ENCODE measurements at regions not wholly inside any gene's neighbourhood (a gene's known extent, or its start where the extent isn't known, plus 50 kb on each side); places are given as distances from the start of the nearest gene placed in this dataset.

DNA sequence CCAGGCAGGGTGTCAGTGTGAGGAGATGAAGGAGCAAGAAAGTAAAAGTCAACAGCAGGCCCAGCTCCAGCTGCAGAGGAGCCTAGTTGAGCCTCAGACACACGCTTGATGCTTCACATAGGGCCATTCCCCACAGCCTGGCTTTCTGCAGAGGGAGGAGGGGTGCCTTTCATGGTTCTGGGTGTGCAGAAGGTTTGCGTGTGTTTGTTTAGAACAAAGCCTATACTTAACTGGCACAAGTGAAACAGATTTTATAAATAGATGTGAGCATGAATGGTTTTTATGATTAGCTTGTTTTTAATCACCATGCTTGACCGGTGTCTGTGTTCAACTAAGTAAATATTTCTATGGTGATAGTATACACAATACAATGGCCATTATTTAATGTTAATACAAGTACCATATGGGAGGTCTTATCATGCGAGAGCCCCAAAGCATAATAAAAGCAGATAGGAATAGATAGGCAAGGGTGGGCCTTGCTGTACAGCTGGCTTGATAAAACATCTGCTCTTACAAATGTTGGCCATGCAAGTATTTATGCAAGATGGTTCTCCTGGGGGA is 290.2 kb downstream of the ETS1 start:
- Histone ChIP-seq H3K36me3 (ENCODE audit: control insufficient read depth, insufficient read depth, low read length) (no peaks in the 10 kb centered on the region), H3K4me3 (ENCODE audit: low read depth, low read length) (no peak overlapping the region), H3K4me1 (ENCODE audit: control insufficient read depth, insufficient read depth, low read length) (no peaks in the 10 kb centered on the region), H3K27ac (ENCODE audit: low read depth, low read length) (no peak overlapping the region), H3K27me3 (ENCODE audit: control insufficient read depth, insufficient read depth, low read length) (peaks cover 2% of the 10 kb centered on the region), H3K9me3 (ENCODE audit: control insufficient read depth, insufficient read depth, low read length) (no peaks in the 10 kb centered on the region)
- 60% methylated on average over 1 of the region's 4 CpGs for WGBS (ENCODE audit: insufficient coverage)
- no peak for DNase-seq (ENCODE audit: low read depth in 4 of 6, low spot score in 6 of 6)

DNA sequence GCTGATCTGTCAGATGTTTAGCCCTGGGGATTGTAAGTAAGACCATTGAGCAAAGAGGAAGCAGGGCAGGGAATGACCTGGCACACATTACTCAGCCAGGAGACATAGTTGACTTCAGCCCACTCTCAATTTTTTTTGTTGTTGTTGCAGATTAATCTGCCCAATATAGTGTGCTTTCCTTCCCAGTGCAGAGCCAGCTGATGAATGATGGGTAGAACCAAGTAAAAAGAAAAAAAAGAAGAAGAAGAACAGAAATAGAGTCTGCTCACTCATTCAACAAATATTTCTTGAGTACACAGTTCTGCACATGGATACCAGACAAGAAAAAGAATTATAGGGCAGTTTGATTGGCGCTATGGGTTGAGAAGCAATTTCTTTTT is 292.7 kb downstream of the ETS1 start:
- peaks cover 10% of the 10 kb centered on the region for H3K4me1 ChIP-seq (ENCODE audit: control insufficient read depth, insufficient read depth, low read length)
- no peaks in the 10 kb centered on the region for H3K36me3 ChIP-seq (ENCODE audit: control insufficient read depth, insufficient read depth, low read length)
- no peak for DNase-seq (ENCODE audit: low read depth in 4 of 6, low spot score in 6 of 6)
- H3K9me3 ChIP-seq (ENCODE audit: control insufficient read depth, insufficient read depth, low read length): no peaks in the 10 kb centered on the region
- no CpG with 5 or more reads among the region's 1 CpG for WGBS (ENCODE audit: insufficient coverage)
- H3K27me3 ChIP-seq (ENCODE audit: control insufficient read depth, insufficient read depth, low read length): peaks cover 8% of the 10 kb centered on the region
- no peak overlapping the region for H3K4me3 ChIP-seq (ENCODE audit: low read depth, low read length)
- H3K27ac ChIP-seq (ENCODE audit: low read depth, low read length): no peak overlapping the region

DNA sequence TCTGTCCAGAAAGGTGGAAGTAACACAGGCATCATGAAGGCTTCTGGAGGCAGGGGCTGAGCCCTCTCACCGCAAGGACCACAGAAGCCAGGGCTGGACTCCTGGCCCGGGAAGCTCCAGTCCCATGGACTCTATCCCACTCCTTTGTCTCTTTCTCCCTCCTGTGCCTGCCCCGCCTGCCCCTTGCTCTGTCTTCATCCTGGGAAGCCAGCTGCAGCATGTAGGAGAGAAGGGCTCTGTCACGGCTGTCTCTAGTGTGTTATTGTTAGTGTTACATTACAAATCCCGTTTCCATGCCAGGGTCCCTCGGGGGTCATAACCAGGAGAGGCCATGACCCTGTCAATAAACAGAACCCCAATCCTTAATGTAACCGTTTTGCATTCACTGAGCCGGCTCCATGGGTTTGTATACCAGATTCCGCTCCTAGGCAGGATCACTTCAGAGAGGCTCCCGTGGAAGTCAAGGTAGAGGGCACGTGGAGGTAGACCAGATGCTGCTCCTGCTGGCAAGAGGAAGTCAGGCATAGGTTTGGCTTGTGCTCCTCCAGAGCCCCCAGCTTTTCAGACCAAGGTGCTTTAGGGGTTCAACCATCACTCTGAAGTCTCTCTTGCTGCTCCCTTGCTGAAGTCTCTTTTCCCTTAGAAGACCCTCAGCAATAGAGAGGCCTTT is 293.2 kb downstream of the ETS1 start:
- 78% methylated on average over 8 of the region's 11 CpGs for WGBS (ENCODE audit: insufficient coverage)
- H3K4me1 ChIP-seq (ENCODE audit: control insufficient read depth, insufficient read depth, low read length): peaks cover 10% of the 10 kb centered on the region
- H3K36me3 ChIP-seq (ENCODE audit: control insufficient read depth, insufficient read depth, low read length): no peaks in the 10 kb centered on the region
- no peaks in the 10 kb centered on the region for H3K9me3 ChIP-seq (ENCODE audit: control insufficient read depth, insufficient read depth, low read length)
- H3K4me3 ChIP-seq (ENCODE audit: low read depth, low read length): no peak overlapping the region
- H3K27ac ChIP-seq (ENCODE audit: low read depth, low read length): no peak overlapping the region
- H3K27me3 ChIP-seq (ENCODE audit: control insufficient read depth, insufficient read depth, low read length): peaks cover 9% of the 10 kb centered on the region
- DNase-seq (ENCODE audit: low read depth in 4 of 6, low spot score in 6 of 6): no peak

DNA sequence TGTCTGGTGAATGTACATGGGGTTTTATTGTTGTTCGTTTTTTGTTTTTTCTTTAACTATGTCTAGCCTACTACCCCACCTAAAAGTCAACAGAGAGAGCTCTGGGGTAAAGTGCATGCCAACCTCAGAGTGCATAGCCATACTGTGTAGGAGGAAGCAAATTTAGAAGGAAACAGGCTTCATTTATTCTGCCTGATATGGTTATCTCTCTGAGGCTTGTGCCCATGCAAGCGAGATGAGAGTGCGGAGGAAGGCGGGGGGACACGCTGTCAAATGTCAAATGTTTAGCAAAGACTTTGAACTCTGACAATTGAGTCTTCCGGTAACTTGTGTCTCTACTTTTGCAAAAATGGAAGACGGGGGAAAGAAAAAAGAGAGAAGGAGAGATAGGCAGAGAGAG is 295.5 kb downstream of the ETS1 start:
- no peak for DNase-seq (ENCODE audit: low read depth in 4 of 6, low spot score in 6 of 6)
- Histone ChIP-seq H3K4me3 (ENCODE audit: low read depth, low read length) (no peak overlapping the region), H3K9me3 (ENCODE audit: control insufficient read depth, insufficient read depth, low read length) (no peaks in the 10 kb centered on the region), H3K27me3 (ENCODE audit: control insufficient read depth, insufficient read depth, low read length) (peaks cover 14% of the 10 kb centered on the region), H3K4me1 (ENCODE audit: control insufficient read depth, insufficient read depth, low read length) (peaks cover 10% of the 10 kb centered on the region), H3K36me3 (ENCODE audit: control insufficient read depth, insufficient read depth, low read length) (no peaks in the 10 kb centered on the region), H3K27ac (ENCODE audit: low read depth, low read length) (no peak overlapping the region)
- 93% methylated on average over 4 of the region's 7 CpGs for WGBS (ENCODE audit: insufficient coverage)

DNA sequence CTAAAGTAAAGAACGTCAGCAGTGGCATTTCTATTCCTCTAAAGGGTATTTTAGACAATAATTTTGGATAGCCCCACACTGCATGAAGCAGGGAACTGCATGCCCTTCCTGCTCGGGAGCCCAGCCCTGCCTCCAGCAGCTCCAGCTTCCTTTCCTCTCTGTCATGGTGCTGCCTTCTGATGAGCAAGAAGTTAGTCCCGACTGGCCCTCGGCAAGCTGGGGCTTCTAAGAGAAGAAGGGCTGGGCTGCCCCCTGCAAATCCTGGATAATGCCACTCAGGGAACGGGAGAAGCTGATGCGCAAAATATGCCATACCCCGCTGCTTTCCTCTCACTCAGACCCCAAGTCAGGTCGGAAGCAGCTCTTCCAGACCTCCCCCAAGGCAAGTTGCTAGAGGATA is 296.4 kb downstream of the ETS1 start:
- H3K27me3 ChIP-seq (ENCODE audit: control insufficient read depth, insufficient read depth, low read length): peaks cover 14% of the 10 kb centered on the region
- H3K27ac ChIP-seq (ENCODE audit: low read depth, low read length): no peak overlapping the region
- no peaks in the 10 kb centered on the region for H3K9me3 ChIP-seq (ENCODE audit: control insufficient read depth, insufficient read depth, low read length)
- H3K4me1 ChIP-seq (ENCODE audit: control insufficient read depth, insufficient read depth, low read length): peaks cover 10% of the 10 kb centered on the region
- H3K36me3 ChIP-seq (ENCODE audit: control insufficient read depth, insufficient read depth, low read length): no peaks in the 10 kb centered on the region
- DNase-seq (ENCODE audit: low read depth in 4 of 6, low spot score in 6 of 6): no peak
- H3K4me3 ChIP-seq (ENCODE audit: low read depth, low read length): no peak overlapping the region
- 90% methylated on average over 3 of the region's 8 CpGs for WGBS (ENCODE audit: insufficient coverage)

DNA sequence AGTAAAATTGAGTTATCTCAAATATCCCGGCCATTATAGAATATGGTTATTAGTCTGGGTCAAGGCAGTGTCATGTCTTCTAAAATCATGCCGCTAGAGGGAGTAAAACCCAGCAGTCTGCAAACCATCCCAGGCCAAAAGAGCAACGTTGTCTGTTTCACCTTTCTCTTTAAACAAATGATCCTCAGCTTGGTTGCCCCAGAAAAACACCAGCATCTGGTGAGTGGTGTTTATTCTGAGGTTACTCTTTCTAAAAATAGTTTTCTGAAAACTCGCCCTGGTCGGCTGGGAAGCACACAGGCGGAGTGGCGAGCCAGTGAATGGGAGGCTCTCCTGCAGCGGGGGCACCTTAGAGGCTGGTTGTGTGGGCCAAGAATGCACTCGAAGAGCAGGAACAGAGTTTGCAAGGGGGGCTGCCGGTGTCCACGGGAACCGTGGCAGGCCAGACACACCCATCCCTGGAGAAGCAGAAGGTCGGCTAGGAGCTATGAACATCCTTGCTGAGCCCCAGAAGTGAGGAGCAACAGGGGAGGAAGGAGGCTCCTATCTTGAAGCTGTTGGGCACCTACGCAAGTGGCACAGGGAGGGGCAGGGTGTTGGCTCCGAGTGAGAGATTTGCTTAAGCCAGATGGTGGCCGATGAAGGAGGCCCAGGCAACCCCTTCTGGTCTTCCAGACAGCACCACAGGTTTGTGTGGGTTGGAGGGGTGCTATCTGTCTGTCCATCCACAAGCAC is 297.1 kb downstream of the ETS1 start:
- peaks cover 10% of the 10 kb centered on the region for H3K4me1 ChIP-seq (ENCODE audit: control insufficient read depth, insufficient read depth, low read length)
- no peaks in the 10 kb centered on the region for H3K9me3 ChIP-seq (ENCODE audit: control insufficient read depth, insufficient read depth, low read length)
- no peaks in the 10 kb centered on the region for H3K36me3 ChIP-seq (ENCODE audit: control insufficient read depth, insufficient read depth, low read length)
- peaks cover 14% of the 10 kb centered on the region for H3K27me3 ChIP-seq (ENCODE audit: control insufficient read depth, insufficient read depth, low read length)
- WGBS (ENCODE audit: insufficient coverage): 42% methylated on average over 13 of the region's 16 CpGs
- H3K4me3 ChIP-seq (ENCODE audit: low read depth, low read length): no peak overlapping the region
- no peak overlapping the region for H3K27ac ChIP-seq (ENCODE audit: low read depth, low read length)
- DNase-seq (ENCODE audit: low read depth in 4 of 6, low spot score in 6 of 6): peak; percentile 36 to 91 (median 60)

DNA sequence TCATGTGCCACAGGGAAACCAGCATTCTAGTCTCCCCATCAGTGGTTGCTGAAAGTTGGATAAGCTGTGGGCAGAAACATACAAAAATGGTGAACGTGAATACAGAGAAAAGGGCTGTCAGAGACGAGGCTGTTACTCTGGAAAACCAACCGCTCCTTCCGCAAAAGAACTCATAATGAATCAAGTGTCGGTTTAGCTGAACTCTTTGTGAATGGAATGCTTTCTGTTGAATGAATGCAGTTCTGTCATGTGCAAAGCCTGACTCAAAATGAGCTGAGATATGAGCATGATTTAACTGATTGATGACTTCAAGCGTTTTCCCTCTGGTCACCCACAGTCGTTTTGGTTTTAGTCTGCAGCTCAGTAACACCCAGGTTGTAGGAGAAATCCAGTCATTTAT is 298.3 kb downstream of the ETS1 start:
- peaks cover 14% of the 10 kb centered on the region for H3K27me3 ChIP-seq (ENCODE audit: control insufficient read depth, insufficient read depth, low read length)
- H3K27ac ChIP-seq (ENCODE audit: low read depth, low read length): peak overlapping the region; percentile 4
- H3K36me3 ChIP-seq (ENCODE audit: control insufficient read depth, insufficient read depth, low read length): no peaks in the 10 kb centered on the region
- H3K4me3 ChIP-seq (ENCODE audit: low read depth, low read length): no peak overlapping the region
- H3K4me1 ChIP-seq (ENCODE audit: control insufficient read depth, insufficient read depth, low read length): peaks cover 10% of the 10 kb centered on the region
- H3K9me3 ChIP-seq (ENCODE audit: control insufficient read depth, insufficient read depth, low read length): no peaks in the 10 kb centered on the region
- DNase-seq (ENCODE audit: low read depth in 4 of 6, low spot score in 6 of 6): peak in 1 of 6 donors; percentile 28
- WGBS (ENCODE audit: insufficient coverage): 63% methylated on average over 5 of the region's 7 CpGs

DNA sequence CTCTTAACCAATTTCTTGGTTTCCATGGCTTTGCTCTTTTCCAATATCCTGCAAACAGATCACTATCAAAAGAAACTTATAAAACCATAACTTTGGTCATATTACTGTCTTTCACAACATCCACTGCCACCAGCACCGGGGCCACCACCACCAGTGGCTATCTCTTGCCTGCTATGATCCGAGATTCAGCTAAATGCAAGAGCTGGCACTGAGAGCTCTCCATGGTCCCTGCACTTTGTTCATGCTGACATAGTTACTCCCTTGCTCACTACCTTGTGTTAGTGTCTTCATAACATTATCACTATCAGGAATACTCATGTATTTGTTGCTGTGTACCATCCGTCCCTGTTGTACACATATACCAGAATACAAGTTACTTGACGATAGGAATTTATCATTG is 299.0 kb downstream of the ETS1 start:
- Histone ChIP-seq H3K36me3 (ENCODE audit: control insufficient read depth, insufficient read depth, low read length) (no peaks in the 10 kb centered on the region), H3K27me3 (ENCODE audit: control insufficient read depth, insufficient read depth, low read length) (peaks cover 13% of the 10 kb centered on the region), H3K9me3 (ENCODE audit: control insufficient read depth, insufficient read depth, low read length) (no peaks in the 10 kb centered on the region), H3K4me1 (ENCODE audit: control insufficient read depth, insufficient read depth, low read length) (peaks cover 10% of the 10 kb centered on the region), H3K27ac (ENCODE audit: low read depth, low read length) (no peak overlapping the region), H3K4me3 (ENCODE audit: low read depth, low read length) (no peak overlapping the region)
- WGBS (ENCODE audit: insufficient coverage): 91% methylated on average over 2 of the region's 4 CpGs
- DNase-seq (ENCODE audit: low read depth in 4 of 6, low spot score in 6 of 6): no peak

DNA sequence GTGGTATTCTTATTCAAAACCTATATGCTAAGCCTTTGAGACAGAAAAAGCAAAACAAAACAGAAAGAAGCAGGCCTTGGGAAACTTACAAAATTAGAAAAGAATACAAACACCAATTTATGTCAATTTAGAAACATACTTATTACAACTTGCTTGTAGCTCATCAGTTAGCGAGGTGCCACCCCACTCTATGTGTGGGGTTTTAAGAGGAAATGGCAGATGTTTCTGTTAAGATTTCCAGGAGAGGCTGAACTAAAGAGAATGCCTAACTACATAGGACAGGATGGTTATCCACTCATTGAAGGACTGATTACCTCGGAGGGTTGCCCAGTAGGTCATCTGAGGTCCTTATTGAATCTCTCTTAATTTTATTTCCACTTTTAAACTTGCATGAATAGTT is 302.0 kb downstream of the ETS1 start:
- no peak for DNase-seq (ENCODE audit: low read depth in 4 of 6, low spot score in 6 of 6)
- peaks cover 3% of the 10 kb centered on the region for H3K4me1 ChIP-seq (ENCODE audit: control insufficient read depth, insufficient read depth, low read length)
- peaks cover 8% of the 10 kb centered on the region for H3K27me3 ChIP-seq (ENCODE audit: control insufficient read depth, insufficient read depth, low read length)
- H3K27ac ChIP-seq (ENCODE audit: low read depth, low read length): no peak overlapping the region
- H3K9me3 ChIP-seq (ENCODE audit: control insufficient read depth, insufficient read depth, low read length): no peaks in the 10 kb centered on the region
- H3K36me3 ChIP-seq (ENCODE audit: control insufficient read depth, insufficient read depth, low read length): no peaks in the 10 kb centered on the region
- H3K4me3 ChIP-seq (ENCODE audit: low read depth, low read length): no peak overlapping the region
- WGBS (ENCODE audit: insufficient coverage): no CpG with 5 or more reads among the region's 2 CpGs

DNA sequence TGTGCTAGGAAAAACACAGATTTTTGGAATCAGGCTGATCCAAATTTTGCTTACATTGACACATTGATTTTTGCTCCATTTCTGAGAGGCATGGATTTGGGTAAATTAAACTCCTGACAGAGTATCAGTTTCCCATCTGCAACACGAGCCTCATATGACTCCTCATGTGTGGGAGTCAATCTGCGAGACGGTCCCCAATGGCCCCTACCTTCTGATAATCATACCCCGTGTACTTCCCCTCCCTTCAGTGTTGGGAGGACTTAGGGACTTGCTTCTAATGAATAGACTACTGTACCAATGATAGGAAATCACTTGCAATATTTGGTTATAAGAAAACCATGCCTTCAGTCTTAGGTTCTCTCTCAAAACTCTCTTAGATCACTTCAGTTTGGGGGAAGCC is 302.7 kb downstream of the ETS1 start:
- Histone ChIP-seq H3K27me3 (ENCODE audit: control insufficient read depth, insufficient read depth, low read length) (peaks cover 6% of the 10 kb centered on the region), H3K36me3 (ENCODE audit: control insufficient read depth, insufficient read depth, low read length) (no peaks in the 10 kb centered on the region), H3K9me3 (ENCODE audit: control insufficient read depth, insufficient read depth, low read length) (no peaks in the 10 kb centered on the region), H3K4me3 (ENCODE audit: low read depth, low read length) (no peak overlapping the region), H3K4me1 (ENCODE audit: control insufficient read depth, insufficient read depth, low read length) (no peaks in the 10 kb centered on the region), H3K27ac (ENCODE audit: low read depth, low read length) (no peak overlapping the region)
- WGBS (ENCODE audit: insufficient coverage): no CpG with 5 or more reads among the region's 4 CpGs
- no peak for DNase-seq (ENCODE audit: low read depth in 4 of 6, low spot score in 6 of 6)
